H9 (cell line): ENCODE measurements at regions not wholly inside any gene's neighbourhood (a gene's known extent, or its start where the extent isn't known, plus 50 kb on each side); places are given as distances from the start of the nearest gene placed in this dataset.

Source experiments
- DNase-seq: peaks from one replicate; pipeline ENCODE4 v3.0.0-alpha.2; 2017
- H2AFZ ChIP-seq: one replicate; pipeline ENCODE4 v1.6.1; 2013; ENCODE audit warnings: mild to moderate bottlenecking, low read length, control low read depth, moderate library complexity
- H2AK5ac ChIP-seq: 2 replicates; pipeline ENCODE4 v1.6.1; 2013; ENCODE audit warnings: low read length, control low read depth, mixed read lengths; ENCODE audit not compliant: insufficient read length
- H2BK120ac ChIP-seq: one replicate; pipeline ENCODE4 v1.6.1; 2013; ENCODE audit warnings: low read depth, mild to moderate bottlenecking, low read length, control low read depth, inconsistent platforms; ENCODE audit not compliant: poor library complexity, severe bottlenecking
- H2BK12ac ChIP-seq: 2 replicates; pipeline ENCODE4 v1.6.1; 2013; ENCODE audit warnings: low read length, control low read depth, mixed read lengths, low read depth; ENCODE audit not compliant: insufficient read length
- H2BK15ac ChIP-seq: 2 replicates; pipeline ENCODE4 v1.6.1; 2013; ENCODE audit warnings: low read depth, low read length, control low read depth
- H2BK20ac ChIP-seq: one replicate; pipeline ENCODE4 v1.6.1; 2013; ENCODE audit warnings: low read depth, mild to moderate bottlenecking, low read length, control low read depth, inconsistent platforms; ENCODE audit not compliant: poor library complexity, severe bottlenecking
- H2BK5ac ChIP-seq: 2 replicates; pipeline ENCODE4 v1.6.1; 2013; ENCODE audit warnings: low read length, control low read depth, mixed read lengths; ENCODE audit not compliant: insufficient read length
- H3K14ac ChIP-seq: 2 replicates; pipeline ENCODE4 v1.6.1; 2013; ENCODE audit warnings: low read length, control low read depth; ENCODE audit not compliant: insufficient read depth
- H3K18ac ChIP-seq: 2 replicates; pipeline ENCODE4 v1.6.1; 2013; ENCODE audit warnings: low read depth, mild to moderate bottlenecking, mixed read lengths, low read length, control low read depth; ENCODE audit not compliant: insufficient read length
- H3K23ac ChIP-seq: 2 replicates; pipeline ENCODE4 v1.6.1; 2013; ENCODE audit warnings: low read length, control low read depth, mixed read lengths, low read depth; ENCODE audit not compliant: insufficient read length
- H3K23me2 ChIP-seq: 2 replicates; pipeline ENCODE4 v1.6.1; 2013; ENCODE audit warnings: low read depth, mild to moderate bottlenecking, mixed read lengths, low read length, control low read depth; ENCODE audit not compliant: insufficient read length, poor library complexity, severe bottlenecking
- H3K27ac ChIP-seq: 2 replicates; pipeline ENCODE4 v1.5.1; 2013; ENCODE audit warnings: low read length, control low read depth, mixed read lengths, low read depth; ENCODE audit not compliant: insufficient read length
- H3K27me3 ChIP-seq: 2 replicates; pipeline ENCODE4 v1.6.1; 2013; ENCODE audit warnings: low read length, control low read depth, inconsistent platforms; ENCODE audit not compliant: insufficient read depth
- H3K4ac ChIP-seq: 2 replicates; pipeline ENCODE4 v1.6.1; 2013; ENCODE audit warnings: low read depth, mild to moderate bottlenecking, control low read depth, inconsistent platforms, low read length, moderate library complexity
- H3K4me1 ChIP-seq: 2 replicates; pipeline ENCODE4 v1.6.1; 2013; ENCODE audit warnings: low read length, control low read depth, inconsistent platforms; ENCODE audit not compliant: insufficient read depth
- H3K4me2 ChIP-seq: 2 replicates; pipeline ENCODE4 v1.6.1; 2013; ENCODE audit warnings: low read length, control low read depth, mixed read lengths; ENCODE audit not compliant: insufficient read length, insufficient read depth
- H3K56ac ChIP-seq: 2 replicates; pipeline ENCODE4 v1.6.1; 2013; ENCODE audit warnings: low read depth, mild to moderate bottlenecking, mixed read lengths, low read length, control low read depth; ENCODE audit not compliant: insufficient read length
- H3K79me1 ChIP-seq: 2 replicates; pipeline ENCODE4 v1.6.1; 2013; ENCODE audit warnings: low read depth, mild to moderate bottlenecking, moderate library complexity, low read length, control low read depth, inconsistent platforms; ENCODE audit not compliant: insufficient read depth, poor library complexity, severe bottlenecking
- H3K79me2 ChIP-seq: 2 replicates; pipeline ENCODE4 v1.6.1; 2013; ENCODE audit warnings: low read length, control low read depth, inconsistent platforms; ENCODE audit not compliant: insufficient read depth
- H3K9ac ChIP-seq: 2 replicates; pipeline ENCODE4 v1.6.1; 2013; ENCODE audit warnings: low read length, control low read depth, mixed read lengths; ENCODE audit not compliant: insufficient read length; ENCODE audit errors: extremely low read depth
- H3K9me3 ChIP-seq: one replicate; pipeline ENCODE4 v1.6.1; 2013; ENCODE audit warnings: low read depth, low read length, inconsistent platforms; ENCODE audit not compliant: control insufficient read depth
- H3T11ph ChIP-seq: one replicate; pipeline ENCODE4 v1.6.1; 2013; ENCODE audit warnings: mild to moderate bottlenecking, low read length, control low read depth, inconsistent platforms
- H4K20me1 ChIP-seq: one replicate; pipeline ENCODE4 v1.6.1; 2013; ENCODE audit not compliant: control insufficient read depth, insufficient read length, insufficient read depth
- H4K5ac ChIP-seq: 2 replicates; pipeline ENCODE4 v1.6.1; 2013; ENCODE audit warnings: low read depth, mild to moderate bottlenecking, mixed read lengths, low read length, control low read depth; ENCODE audit not compliant: insufficient read length
- H4K8ac ChIP-seq: replicated peaks from 2 replicates; pipeline ENCODE4 v1.6.1; 2013; ENCODE audit warnings: low read length, control low read depth, mixed read lengths, low read depth; ENCODE audit not compliant: insufficient read length
- H4K91ac ChIP-seq: 2 replicates; pipeline ENCODE4 v1.6.1; 2013; ENCODE audit warnings: low read depth, mild to moderate bottlenecking, moderate library complexity, mixed read lengths, low read length, control low read depth; ENCODE audit not compliant: insufficient read length
- H3K27ac Mint-ChIP-seq, 3 experiments: 2 replicates in 2 of 3; 3 replicates in 1 of 3; pipeline ENCODE4 v1.8.0; 2020 to 2021; ENCODE audit warnings: mixed read lengths in 3 of 3, mild to moderate bottlenecking in 1 of 3, moderate library complexity in 1 of 3
- H3K27me3 Mint-ChIP-seq: 2 replicates; pipeline ENCODE4 v1.8.0; 2021; ENCODE audit warnings: low read depth, mild to moderate bottlenecking, moderate library complexity, mixed read lengths
- H3K36me3 Mint-ChIP-seq, 3 experiments: 2 replicates in 2 of 3; 3 replicates in 1 of 3; pipeline ENCODE4 v1.8.0; 2020 to 2021; ENCODE audit warnings: low read depth in 3 of 3, mixed read lengths in 3 of 3; ENCODE audit not compliant: insufficient read depth in 1 of 3
- H3K4me1 Mint-ChIP-seq, 2 experiments: 2 replicates each; pipeline ENCODE4 v1.8.0; 2020; ENCODE audit warnings: mixed read lengths in 2 of 2
- H3K4me3 Mint-ChIP-seq, 2 experiments: 2 replicates in 1 of 2; 3 replicates in 1 of 2; pipeline ENCODE4 v1.8.0; 2020 to 2021; ENCODE audit warnings: mild to moderate bottlenecking in 2 of 2, mixed read lengths in 2 of 2, moderate library complexity in 1 of 2
- H3K9me3 Mint-ChIP-seq, 2 experiments: 2 replicates in 1 of 2; 3 replicates in 1 of 2; pipeline ENCODE4 v1.8.0; 2020; ENCODE audit warnings: mild to moderate bottlenecking in 2 of 2, mixed read lengths in 2 of 2, moderate library complexity in 1 of 2
- TF ChIP-seq, protein P1 (sequence below): fragments of 200-600 bp; sonication (generic); conservative IDR thresholded peaks from 3 replicates; pipeline ENCODE4 v1.8.0; 2021; ENCODE audit warnings: antibody characterized with exemption, mild to moderate bottlenecking

- peaks cover 0 to 5% (median 0%) of the 10 kb centered on the region in 3 experiments; a peak in 3 of 7 replicates for H3K36me3 Mint-ChIP-seq
Observed at GRCh38 chr4:159705334-159705733, 602.5 kb downstream of the RAPGEF2 start.

More at GRCh38 chr4:159705334-159705733, 602.5 kb downstream of the RAPGEF2 start:
- TF ChIP-seq, protein P1, sequence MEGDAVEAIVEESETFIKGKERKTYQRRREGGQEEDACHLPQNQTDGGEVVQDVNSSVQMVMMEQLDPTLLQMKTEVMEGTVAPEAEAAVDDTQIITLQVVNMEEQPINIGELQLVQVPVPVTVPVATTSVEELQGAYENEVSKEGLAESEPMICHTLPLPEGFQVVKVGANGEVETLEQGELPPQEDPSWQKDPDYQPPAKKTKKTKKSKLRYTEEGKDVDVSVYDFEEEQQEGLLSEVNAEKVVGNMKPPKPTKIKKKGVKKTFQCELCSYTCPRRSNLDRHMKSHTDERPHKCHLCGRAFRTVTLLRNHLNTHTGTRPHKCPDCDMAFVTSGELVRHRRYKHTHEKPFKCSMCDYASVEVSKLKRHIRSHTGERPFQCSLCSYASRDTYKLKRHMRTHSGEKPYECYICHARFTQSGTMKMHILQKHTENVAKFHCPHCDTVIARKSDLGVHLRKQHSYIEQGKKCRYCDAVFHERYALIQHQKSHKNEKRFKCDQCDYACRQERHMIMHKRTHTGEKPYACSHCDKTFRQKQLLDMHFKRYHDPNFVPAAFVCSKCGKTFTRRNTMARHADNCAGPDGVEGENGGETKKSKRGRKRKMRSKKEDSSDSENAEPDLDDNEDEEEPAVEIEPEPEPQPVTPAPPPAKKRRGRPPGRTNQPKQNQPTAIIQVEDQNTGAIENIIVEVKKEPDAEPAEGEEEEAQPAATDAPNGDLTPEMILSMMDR: no peak
- Histone ChIP-seq H3K9me3 (no peaks in the 10 kb centered on the region), H3K79me1 (no peaks in the 10 kb centered on the region), H3K23me2 (no peaks in the 10 kb centered on the region), H3K56ac (no peak overlapping the region), H3K79me2 (no peaks in the 10 kb centered on the region), H3K27me3 (no peaks in the 10 kb centered on the region), H2BK12ac (no peak overlapping the region), H2BK5ac (no peak overlapping the region), H3K14ac (no peak overlapping the region), H2AK5ac (no peak overlapping the region), H3K9ac (no peak overlapping the region), H2BK120ac (no peak overlapping the region), H3K4ac (no peak overlapping the region), H4K20me1 (no peaks in the 10 kb centered on the region), H3K4me1 (no peaks in the 10 kb centered on the region), H4K5ac (no peak overlapping the region), H2BK20ac (no peak overlapping the region), H3K23ac (no peak overlapping the region), H4K91ac (no peak overlapping the region), H2BK15ac (no peak overlapping the region), H3K18ac (no peak overlapping the region), H2AFZ (no peak overlapping the region), H3K4me2 (no peak overlapping the region), H3K27ac (no peak overlapping the region), H4K8ac (no peak overlapping the region), H3T11ph (no peak overlapping the region)
- Mint-ChIP-seq H3K9me3 (peaks cover 0 to 6% of the 10 kb centered on the region in 2 experiments; a peak in 3 of 5 replicates), H3K4me1 (no peaks in the 10 kb centered on the region), H3K4me3 (no peak overlapping the region), H3K27ac (no peak overlapping the region), H3K27me3 (no peaks in the 10 kb centered on the region)
- DNase-seq: no peak
